Right forelimb (tissue), 1 donor: ENCODE measurements at regions not wholly inside any gene's neighbourhood (a gene's known extent, or its start where the extent isn't known, plus 50 kb on each side); places are given as distances from the start of the nearest gene placed in this dataset.

Experiments used
- DNase-seq: peaks from one replicate; pipeline ENCODE4 v3.0.0-alpha.2; 2018

DNA sequence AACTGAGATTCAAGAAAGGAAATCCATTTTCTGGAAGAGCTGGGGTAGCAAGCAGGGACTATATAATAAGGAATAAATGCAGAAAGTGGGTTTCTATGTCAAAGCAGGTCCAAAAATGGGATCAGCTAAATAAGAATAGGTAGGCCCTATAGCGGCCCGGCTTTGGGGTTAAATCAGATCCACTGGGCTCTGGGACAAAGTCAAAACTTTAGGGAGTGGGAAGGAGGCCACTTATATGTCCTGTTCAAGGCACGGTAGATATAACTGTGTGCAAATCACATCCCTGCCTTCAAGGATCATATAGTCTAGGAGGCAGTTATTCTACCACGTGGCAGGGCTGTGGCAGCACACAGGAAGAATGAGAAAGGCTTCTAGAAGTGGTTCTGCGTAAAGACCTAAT is 191.4 kb upstream of the CDYL start:
- DNase-seq, result no peak

DNA sequence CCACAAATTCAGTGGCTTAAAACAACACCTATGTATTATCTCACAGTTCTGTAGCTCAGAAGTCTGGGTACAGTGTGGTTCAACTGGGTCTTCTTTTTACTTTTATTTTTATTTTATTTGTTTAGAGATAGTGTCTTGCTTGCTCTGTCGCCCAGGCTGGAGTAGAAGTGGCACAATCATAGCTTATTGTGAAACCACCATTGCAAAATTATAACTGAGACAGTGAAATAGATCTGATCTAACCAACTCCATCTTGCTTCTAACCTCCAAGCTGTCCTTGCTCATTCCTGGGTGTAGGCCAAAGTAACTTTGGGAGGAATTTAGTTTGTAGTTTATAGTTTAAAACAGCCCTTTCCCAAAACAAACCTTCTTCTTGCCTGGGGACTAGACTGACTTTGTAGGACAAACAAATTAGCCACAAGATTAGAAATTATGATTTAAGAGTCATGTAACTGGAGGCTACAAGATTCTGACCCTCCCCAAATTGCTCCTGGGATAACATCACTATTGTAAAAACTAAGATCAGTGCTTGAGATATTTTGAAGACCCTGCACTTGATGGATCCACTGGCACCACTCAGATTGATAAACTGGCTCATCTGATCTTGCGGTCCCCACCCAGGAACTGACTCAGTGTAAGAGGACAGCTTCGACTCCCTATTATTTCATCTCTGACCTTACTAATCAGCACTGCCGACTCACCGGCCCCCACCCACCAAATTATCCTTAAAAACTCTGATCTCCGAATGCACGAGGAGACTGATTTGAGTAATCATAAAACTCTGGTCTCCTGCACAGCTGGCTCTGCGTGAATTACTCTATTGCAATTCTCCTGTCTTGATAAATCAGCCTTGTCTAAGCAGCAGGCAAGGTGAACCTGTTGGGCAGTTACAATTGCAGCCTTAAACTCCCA is 193.4 kb upstream of the CDYL start:
- DNase-seq, result no peak

GRCh38 chr6:4581468-4582385 is 194.5 kb upstream of the CDYL start:
- DNase-seq, result no peak

GRCh38 chr6:4580361-4580760 is 195.8 kb upstream of the CDYL start:
- no peak for DNase-seq

- no peak for DNase-seq
Observed at GRCh38 chr6:4577406-4577805, 198.8 kb upstream of the CDYL start.

DNA sequence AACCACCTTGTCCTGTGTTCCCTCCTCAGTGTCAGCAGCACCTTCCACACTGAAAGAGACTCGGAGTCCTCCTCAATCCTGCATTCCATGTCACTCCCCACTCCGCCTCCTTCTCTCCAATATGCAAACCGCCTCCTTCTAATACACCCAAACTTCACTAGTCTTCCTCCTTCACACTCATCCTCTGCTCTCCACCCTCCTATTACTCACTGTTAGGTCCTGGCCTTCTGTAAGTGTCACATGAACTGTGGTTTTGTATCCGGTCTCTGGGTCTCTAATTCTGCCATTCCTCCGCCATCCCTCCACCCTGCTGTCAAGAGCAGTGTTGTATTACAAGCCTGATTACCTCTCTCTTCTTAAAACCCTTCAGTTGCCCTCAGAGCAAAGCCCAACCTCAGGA is 200.5 kb upstream of the CDYL start:
- no peak for DNase-seq

GRCh38 chr6:4574007-4574406 is 202.2 kb upstream of the CDYL start:
- no peak for DNase-seq

DNA sequence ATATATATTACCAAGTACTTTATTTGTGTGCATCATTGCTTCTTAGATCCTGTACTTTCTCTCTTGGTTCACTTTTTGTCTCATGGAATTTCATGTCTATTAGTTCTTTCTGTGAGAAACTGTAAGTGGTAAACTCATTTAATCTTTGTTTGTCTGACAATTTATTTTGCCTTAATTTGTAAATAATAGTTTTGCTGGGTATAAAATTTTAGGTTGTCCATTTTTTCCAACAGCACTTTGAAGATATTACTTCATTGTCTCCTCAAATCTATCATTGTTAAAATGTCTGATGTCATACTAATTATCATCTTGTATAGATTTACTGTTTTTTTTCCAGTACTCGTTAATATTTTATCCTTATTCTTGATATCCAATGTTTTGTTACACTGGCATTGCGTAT is 205.2 kb upstream of the CDYL start:
- DNase-seq, result no peak

DNA sequence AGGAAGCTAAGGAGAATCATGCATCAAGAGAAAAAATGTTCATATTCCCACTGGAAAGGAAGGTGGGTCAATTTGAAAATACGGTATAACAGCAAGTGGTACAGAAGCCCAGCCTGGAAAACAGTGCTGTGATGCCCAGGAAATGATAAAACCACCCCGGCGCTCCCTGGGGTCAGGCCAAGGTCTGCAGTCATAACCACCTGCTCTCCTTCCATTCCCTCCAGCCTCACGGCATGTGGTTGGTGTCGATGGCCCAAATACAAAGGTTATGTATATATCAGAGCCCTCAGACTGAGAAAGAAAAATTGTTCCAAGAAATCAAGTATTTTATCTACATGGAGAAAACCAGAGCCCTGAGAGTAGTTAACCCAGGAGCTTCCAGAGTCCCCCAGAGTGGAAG is 208.1 kb upstream of the CDYL start:
- DNase-seq, result no peak

DNA sequence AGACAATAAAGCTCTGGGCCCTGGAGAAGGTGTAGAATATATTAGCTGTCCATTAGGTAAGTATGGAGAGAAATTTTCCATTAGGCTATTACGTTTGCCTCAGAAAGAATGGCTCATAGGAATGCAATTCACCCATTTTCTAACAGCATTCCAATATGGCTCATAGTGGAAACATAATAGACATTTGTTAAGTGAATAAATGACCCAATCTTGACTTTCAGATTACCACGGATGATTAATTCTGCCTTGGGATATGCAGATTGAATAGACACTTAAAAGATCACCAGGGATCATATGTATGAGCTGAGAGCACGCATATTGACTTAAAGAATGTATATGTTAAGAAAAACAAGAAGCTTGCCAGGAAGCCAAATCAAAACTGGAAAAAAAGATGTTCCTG is 209.1 kb upstream of the CDYL start:
- DNase-seq, result no peak

DNA sequence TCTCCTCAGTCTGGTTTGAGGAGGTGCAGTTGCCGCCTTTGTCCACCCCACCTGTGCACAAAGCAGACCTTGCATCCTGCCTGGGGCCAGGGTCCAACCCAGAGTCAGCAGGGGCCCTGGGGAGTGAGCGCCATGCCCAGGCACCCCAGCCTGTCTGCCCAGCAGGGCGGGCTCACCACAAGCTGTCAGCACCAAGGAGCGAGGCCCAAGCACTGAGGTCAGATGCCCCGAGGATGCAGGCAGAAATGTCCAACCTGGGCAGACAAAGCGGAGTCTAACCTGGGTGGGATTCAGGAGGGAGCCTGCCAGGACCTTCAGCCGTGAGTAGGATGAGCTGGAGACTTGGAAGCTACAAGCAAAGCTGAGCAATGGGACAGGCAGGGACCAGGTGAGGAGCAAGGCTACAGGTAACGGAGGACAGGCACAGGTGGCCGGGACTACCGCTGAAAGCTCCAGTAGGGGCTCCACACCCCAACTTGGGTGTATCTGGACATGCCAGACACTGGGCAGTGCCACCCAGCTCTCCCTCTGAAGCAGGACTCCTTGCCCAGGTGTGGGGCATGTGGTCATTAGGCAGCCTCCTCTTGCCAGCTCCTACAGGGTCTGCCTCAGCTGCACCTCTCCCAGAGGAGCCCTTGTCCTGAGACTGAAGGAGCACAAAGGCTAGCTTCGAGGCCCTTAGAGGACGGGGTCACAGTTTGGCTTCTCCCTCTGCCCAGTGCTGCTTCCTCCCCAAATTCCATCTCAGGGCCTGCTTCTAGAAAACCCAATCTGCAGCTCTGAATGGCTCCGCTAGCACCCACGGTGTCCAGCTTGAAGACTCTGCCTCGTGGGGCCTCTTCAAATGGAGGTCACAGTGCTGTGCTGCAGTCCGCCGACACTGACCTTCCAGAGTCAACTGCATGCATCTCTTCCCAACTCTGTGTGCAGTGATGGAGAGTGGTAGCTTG is 210.6 kb upstream of the CDYL start:
- DNase-seq, result no peak

DNA sequence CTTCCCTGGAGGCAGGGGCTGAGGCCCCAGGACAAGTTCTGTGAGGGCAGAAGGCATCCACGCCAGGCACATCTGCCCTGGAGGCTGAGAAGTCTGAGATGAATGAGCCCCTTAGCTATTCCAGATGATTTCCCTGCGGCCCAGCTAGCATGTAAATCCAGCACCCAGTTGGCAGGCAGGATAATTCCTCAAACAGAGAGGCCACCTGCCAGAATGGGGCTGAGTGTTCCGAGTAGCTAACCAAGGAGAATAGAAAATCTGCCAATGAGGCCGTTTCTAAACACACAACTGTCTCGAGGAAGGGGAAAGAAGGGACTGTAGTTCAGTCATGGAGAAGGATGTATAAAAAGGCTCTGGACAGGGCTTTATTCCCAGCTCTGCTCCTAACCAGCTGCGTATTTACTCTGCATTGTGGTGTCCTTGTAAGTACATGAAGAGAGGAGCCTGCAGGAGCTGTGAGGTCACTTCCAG is 211.4 kb upstream of the CDYL start:
- DNase-seq, result no peak

- no peak for DNase-seq
Observed at GRCh38 chr6:4563877-4564276, 212.3 kb upstream of the CDYL start.

DNA sequence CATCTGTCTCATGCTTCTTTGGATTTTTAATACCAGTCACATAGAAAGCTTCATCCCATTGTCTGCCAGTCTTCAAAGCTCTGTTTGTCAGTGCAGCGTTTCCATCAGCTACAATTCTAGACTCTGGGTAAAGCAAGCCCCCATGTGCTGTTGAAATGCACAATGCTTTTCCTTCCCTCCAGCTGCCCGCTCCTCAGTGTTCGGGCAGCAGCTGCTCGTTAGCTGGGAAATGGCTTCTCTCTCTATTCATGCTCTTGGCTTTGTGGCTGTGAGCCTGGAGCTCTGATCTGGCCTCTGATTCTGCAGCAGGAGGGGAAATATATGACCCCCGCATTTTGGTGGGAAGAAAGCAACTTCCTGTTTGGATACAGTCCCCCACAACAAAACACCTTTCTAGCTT is 213.0 kb upstream of the CDYL start:
- no peak for DNase-seq

DNA sequence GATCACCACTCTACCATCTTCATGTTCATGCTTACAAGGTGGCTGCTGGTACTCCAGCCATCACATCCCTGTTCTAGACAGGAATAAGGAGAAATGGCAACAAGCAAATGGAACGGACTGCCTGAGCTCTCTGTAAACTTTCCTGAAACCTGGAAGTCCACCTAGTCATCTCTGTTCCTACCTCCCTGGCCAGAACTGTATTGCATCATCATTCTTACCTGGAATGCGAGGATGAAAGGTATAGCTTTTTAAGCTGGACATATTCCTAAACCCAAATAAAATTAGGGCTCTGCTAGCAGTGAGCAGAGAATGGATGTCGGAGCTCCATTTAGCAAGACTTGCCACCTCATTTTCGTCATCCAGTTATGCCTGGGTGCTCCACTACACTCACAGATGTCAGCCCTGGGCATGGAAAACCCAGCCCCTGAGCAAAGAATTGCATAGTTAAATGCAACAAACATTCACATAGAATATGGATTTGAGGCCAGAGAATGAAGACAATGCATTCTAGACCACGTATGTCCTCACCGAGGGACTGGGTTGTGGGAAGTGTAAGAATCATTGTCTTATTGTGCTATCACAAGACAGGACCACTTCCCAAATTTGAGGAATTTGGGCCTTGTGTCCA is 214.3 kb upstream of the CDYL start:
- DNase-seq, result no peak

GRCh38 chr6:4561078-4561435 is 215.1 kb upstream of the CDYL start:
- DNase-seq, result no peak

- DNase-seq, result no peak
Observed at GRCh38 chr6:4560221-4561077, 215.8 kb upstream of the CDYL start.

GRCh38 chr6:4559281-4559875 is 216.8 kb upstream of the CDYL start:
- DNase-seq, result no peak

DNA sequence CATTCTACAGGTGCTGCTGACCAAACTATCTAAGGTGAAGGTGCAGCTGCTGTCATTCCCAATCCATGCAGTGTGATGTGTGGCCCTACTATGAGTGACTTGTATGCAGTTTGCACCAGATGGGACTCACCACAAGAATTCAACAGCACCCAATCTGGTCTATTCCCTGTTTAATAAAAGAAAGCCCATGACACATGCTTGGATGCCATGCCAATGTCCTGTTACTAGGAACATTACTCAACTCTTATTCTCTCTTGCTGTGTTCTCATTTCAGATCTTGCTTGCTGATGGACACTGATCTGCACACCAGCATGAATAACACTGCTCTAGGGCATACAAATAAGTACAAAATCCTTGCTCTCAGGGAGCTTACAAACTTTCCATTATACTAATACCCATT is 221.6 kb upstream of the CDYL start:
- DNase-seq, result no peak

DNA sequence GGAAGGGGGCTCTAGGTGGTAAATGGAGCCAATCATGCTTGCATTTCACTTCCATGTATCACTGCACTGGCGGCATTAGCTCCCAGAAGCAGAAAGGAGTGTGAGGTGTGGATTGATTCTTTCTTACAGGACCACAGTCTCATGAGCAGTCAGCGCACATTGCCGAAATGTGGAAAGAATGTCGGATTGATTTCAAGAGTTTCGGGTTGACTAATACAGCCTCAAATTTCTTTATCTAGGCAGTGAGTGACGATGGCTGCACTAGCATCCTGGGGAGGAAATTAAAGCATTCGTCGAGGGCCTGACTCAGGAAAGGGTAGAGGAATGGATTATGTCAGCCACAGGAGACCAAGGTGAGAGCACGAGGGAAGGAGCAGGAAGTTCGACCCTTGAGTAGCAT is 222.8 kb upstream of the CDYL start:
- no peak for DNase-seq

DNA sequence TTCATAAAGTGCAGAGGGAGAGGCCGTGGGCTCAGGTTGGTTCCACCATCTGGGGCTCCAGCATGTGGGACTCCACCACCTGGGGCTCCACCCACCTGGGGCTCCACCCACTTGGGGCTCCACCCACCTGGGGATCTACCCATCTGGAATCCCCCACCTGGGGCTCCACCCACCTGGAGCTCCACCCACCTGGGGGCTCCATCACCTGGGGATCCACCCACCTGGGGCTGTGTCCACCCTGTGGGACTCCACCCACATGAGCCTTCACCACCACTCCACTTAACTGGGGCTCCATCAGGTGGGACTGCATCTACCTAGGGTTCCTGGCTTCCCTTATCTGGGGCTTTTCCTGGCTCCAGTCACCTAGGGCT is 226.0 kb upstream of the CDYL start:
- DNase-seq, result no peak
